Kidney epithelial cell (primary cell): ENCODE measurements at regions not wholly inside any gene's neighbourhood (a gene's known extent, or its start where the extent isn't known, plus 50 kb on each side); places are given as distances from the start of the nearest gene placed in this dataset.
"Not testable (repeated sequence)": the region's sequence is repeated elsewhere in the genome, so short reads cannot be mapped to it uniquely, and the experiment has no call there.

ENCODE experiments used
- DNase-seq: peaks from one replicate; pipeline ENCODE4 v3.0.0-alpha.2; 2010; ENCODE audit warnings: low read depth
- H3K27me3 ChIP-seq: 2 replicates; pipeline ENCODE4 v1.6.0; 2011; ENCODE audit warnings: low read length; ENCODE audit not compliant: control insufficient read depth, insufficient read depth
- H3K36me3 ChIP-seq: 2 replicates; pipeline ENCODE4 v1.5.1; 2011; ENCODE audit warnings: low read length; ENCODE audit not compliant: control insufficient read depth, insufficient read depth
- H3K4me3 ChIP-seq: 2 replicates; pipeline ENCODE4 v1.5.1; 2011; ENCODE audit warnings: low read depth, mild to moderate bottlenecking, control low read depth, low read length
- CTCF ChIP-seq: IDR thresholded peaks from 2 replicates; pipeline ENCODE4 v1.5.1; 2011; ENCODE audit warnings: mild to moderate bottlenecking, moderate library complexity, low read length, control low read depth, inconsistent platforms; ENCODE audit not compliant: insufficient read depth, poor library complexity, severe bottlenecking

GRCh38 chr1:14168326-14169063, 430.0 kb upstream of the KAZN start:
- no peak for TF ChIP-seq CTCF
- no peak overlapping the region for H3K4me3 ChIP-seq
- DNase-seq: no peak
- no peaks in the 10 kb centered on the region for H3K36me3 ChIP-seq
- H3K27me3 ChIP-seq: no peaks in the 10 kb centered on the region

GRCh38 chr1:14173598-14173997, 424.9 kb upstream of the KAZN start:
- H3K4me3 ChIP-seq: no peak overlapping the region
- H3K36me3 ChIP-seq: no peaks in the 10 kb centered on the region
- no peaks in the 10 kb centered on the region for H3K27me3 ChIP-seq
- no peak for DNase-seq
- no peak for TF ChIP-seq CTCF

GRCh38 chr1:14177866-14178265, 420.6 kb upstream of the KAZN start:
- not testable (repeated sequence) for H3K36me3 ChIP-seq, H3K27me3 ChIP-seq, H3K4me3 ChIP-seq, DNase-seq

GRCh38 chr1:14180738-14181137, 417.7 kb upstream of the KAZN start:
- TF ChIP-seq CTCF: no peak
- H3K27me3 ChIP-seq: no peaks in the 10 kb centered on the region
- no peak overlapping the region for H3K4me3 ChIP-seq
- DNase-seq: no peak
- H3K36me3 ChIP-seq: no peaks in the 10 kb centered on the region

- no peak for TF ChIP-seq CTCF
- DNase-seq: no peak
- H3K36me3 ChIP-seq: no peaks in the 10 kb centered on the region
- no peak overlapping the region for H3K4me3 ChIP-seq
- H3K27me3 ChIP-seq: no peaks in the 10 kb centered on the region
These were observed 417.2 kb upstream of the KAZN start for GRCh38 chr1:14181191-14181795.

- no peak for DNase-seq
- Histone ChIP-seq H3K27me3 (no peaks in the 10 kb centered on the region), H3K4me3 (no peak overlapping the region), H3K36me3 (no peaks in the 10 kb centered on the region)
- no peak for TF ChIP-seq CTCF
These were observed 415.6 kb upstream of the KAZN start for GRCh38 chr1:14182856-14183255.
